ENCODE measurements at regions not wholly inside any gene's neighbourhood (a gene's known extent, or its start where the extent isn't known, plus 50 kb on each side); places are given as distances from the start of the nearest gene placed in this dataset.
"Not testable (repeated sequence)": the region's sequence is repeated elsewhere in the genome, so short reads cannot be mapped to it uniquely, and the experiment has no call there.

GRCh38 chr15:36415643-36416042 lies 163.8 kb upstream of the CDIN1 start:
- Mint-ChIP-seq H3K27me3 (no peaks in the 10 kb centered on the region), H3K9me3 (peaks cover 27% of the 10 kb centered on the region), H3K27ac (no peak overlapping the region), H3K4me3 (no peak overlapping the region), H3K4me1 (ENCODE audit: low read depth) (no peaks in the 10 kb centered on the region), H3K36me3 (ENCODE audit: low read depth) (no peaks in the 10 kb centered on the region)
- intact Hi-C loops (cut with micrococcal nuclease): no loop called here

- Mint-ChIP-seq H3K27ac (no peak overlapping the region), H3K4me1 (ENCODE audit: low read depth) (no peaks in the 10 kb centered on the region), H3K4me3 (no peak overlapping the region), H3K36me3 (ENCODE audit: low read depth) (no peaks in the 10 kb centered on the region), H3K27me3 (no peaks in the 10 kb centered on the region), H3K9me3 (peaks cover 18% of the 10 kb centered on the region)
- intact Hi-C loops (cut with micrococcal nuclease): no loop called here
These were observed 156.8 kb upstream of the CDIN1 start for GRCh38 chr15:36422631-36423030.

- H3K9me3 Mint-ChIP-seq: no peaks in the 10 kb centered on the region
- intact Hi-C loops (cut with micrococcal nuclease): no loop called here
- H3K36me3 Mint-ChIP-seq (ENCODE audit: low read depth): no peaks in the 10 kb centered on the region
- H3K4me1 Mint-ChIP-seq (ENCODE audit: low read depth): no peaks in the 10 kb centered on the region
- no peak overlapping the region for H3K27ac Mint-ChIP-seq
- no peaks in the 10 kb centered on the region for H3K27me3 Mint-ChIP-seq
- no peak overlapping the region for H3K4me3 Mint-ChIP-seq
These were observed 152.7 kb upstream of the CDIN1 start for GRCh38 chr15:36426691-36427090.

GRCh38 chr15:36428102-36428845 lies 151.2 kb upstream of the CDIN1 start:
- H3K27ac Mint-ChIP-seq: no peak overlapping the region
- no peaks in the 10 kb centered on the region for H3K9me3 Mint-ChIP-seq
- H3K36me3 Mint-ChIP-seq (ENCODE audit: low read depth): no peaks in the 10 kb centered on the region
- no peaks in the 10 kb centered on the region for H3K27me3 Mint-ChIP-seq
- no peaks in the 10 kb centered on the region for H3K4me1 Mint-ChIP-seq (ENCODE audit: low read depth)
- intact Hi-C loops (cut with micrococcal nuclease): no loop called here
- H3K4me3 Mint-ChIP-seq: no peak overlapping the region

DNA sequence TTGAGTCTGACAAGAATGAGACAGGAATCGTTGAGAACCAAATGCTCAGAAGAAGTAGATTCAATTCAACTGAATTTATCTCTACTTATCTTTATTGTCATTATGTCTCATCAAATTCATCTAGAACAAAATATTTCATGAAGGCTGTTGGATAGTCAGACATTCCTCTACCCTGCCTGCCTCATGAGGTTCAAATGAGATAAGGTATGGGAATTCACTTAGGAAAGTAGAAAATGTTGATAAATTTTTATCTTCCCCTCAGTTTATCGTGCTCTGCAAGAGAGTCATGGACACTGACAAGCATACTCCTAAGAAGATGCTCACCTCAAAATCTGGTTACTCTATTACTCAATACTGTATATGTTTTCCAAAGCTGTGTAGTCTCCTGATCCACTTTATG lies 149.7 kb upstream of the CDIN1 start:
- Mint-ChIP-seq H3K4me1 (ENCODE audit: low read depth) (no peaks in the 10 kb centered on the region), H3K27me3 (no peaks in the 10 kb centered on the region), H3K27ac (no peak overlapping the region), H3K36me3 (ENCODE audit: low read depth) (no peaks in the 10 kb centered on the region), H3K9me3 (no peaks in the 10 kb centered on the region), H3K4me3 (no peak overlapping the region)
- intact Hi-C loops (cut with micrococcal nuclease): no loop called here

DNA sequence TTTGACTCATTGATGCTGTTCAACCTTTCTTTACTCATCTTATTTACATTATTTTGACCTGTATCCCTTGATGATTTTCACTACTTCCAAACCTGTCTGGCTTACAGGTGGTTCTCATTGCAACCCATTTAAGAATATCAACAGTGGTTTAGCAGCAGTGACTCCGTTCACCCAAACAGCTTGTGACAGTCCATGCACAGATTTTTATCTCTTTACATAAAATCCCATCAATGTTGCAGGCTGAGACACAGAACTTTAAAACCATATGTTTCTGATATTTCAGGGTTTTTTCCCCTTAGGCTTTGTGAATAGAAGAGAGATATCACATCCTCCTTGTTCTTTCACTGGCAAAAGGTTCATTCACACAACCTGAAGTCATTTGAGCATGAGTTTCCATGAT lies 149.1 kb upstream of the CDIN1 start:
- H3K27me3 Mint-ChIP-seq: no peaks in the 10 kb centered on the region
- no peak overlapping the region for H3K4me3 Mint-ChIP-seq
- no peak overlapping the region for H3K27ac Mint-ChIP-seq
- no peaks in the 10 kb centered on the region for H3K36me3 Mint-ChIP-seq (ENCODE audit: low read depth)
- no peaks in the 10 kb centered on the region for H3K9me3 Mint-ChIP-seq
- intact Hi-C loops (cut with micrococcal nuclease): no loop called here
- no peaks in the 10 kb centered on the region for H3K4me1 Mint-ChIP-seq (ENCODE audit: low read depth)

DNA sequence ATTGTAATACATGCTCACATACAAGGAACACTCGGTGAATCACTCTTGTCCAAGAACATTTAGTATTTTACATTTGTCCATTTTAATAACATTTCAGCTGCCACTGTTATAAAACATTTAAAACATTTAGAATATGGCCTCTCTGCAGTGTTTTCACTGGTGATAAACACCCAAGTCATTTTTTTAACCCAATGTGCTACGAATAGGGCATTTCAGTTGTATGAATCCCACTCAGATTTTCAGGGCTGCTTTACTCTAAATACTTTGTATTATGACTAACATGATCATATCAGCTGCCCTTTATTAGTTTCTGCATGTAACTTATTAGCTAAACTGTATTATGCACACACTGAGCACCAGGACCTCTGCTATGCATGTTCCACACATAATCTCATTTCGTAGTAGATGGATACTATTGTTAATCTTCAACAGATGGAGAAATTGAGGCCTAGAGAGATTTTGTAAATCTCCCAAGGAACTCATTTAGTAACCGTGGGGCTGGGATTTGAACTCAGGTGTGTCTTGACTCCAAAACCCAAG lies 148.6 kb upstream of the CDIN1 start:
- H3K4me3 Mint-ChIP-seq: no peak overlapping the region
- H3K27me3 Mint-ChIP-seq: no peaks in the 10 kb centered on the region
- no peaks in the 10 kb centered on the region for H3K9me3 Mint-ChIP-seq
- intact Hi-C loops (cut with micrococcal nuclease): no loop called here
- no peak overlapping the region for H3K27ac Mint-ChIP-seq
- no peaks in the 10 kb centered on the region for H3K4me1 Mint-ChIP-seq (ENCODE audit: low read depth)
- H3K36me3 Mint-ChIP-seq (ENCODE audit: low read depth): no peaks in the 10 kb centered on the region

GRCh38 chr15:36432161-36432560 lies 147.3 kb upstream of the CDIN1 start:
- Mint-ChIP-seq H3K9me3 (no peaks in the 10 kb centered on the region), H3K4me1 (ENCODE audit: low read depth) (no peaks in the 10 kb centered on the region), H3K27me3 (no peaks in the 10 kb centered on the region), H3K27ac (no peak overlapping the region), H3K4me3 (no peak overlapping the region), H3K36me3 (ENCODE audit: low read depth) (no peaks in the 10 kb centered on the region)
- intact Hi-C loops (cut with micrococcal nuclease): no loop called here

DNA sequence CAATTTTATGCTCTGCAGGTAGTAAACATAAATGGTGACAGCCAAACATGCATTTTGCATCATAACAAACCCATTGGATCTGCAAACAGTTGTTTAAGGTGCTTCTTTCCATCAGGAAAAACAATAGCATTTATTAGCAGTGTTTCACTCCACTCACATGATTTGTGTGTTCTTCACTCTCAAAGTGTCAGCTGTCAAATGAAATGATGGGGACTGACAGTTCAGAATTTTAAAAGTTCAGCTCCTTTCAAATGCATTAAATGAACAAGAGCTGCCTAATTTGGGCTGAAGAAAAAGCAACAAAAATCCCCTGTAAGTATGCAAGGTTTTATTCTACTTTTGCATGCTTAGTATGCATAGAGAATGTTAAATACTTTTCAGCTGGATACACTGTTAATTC lies 145.2 kb upstream of the CDIN1 start:
- H3K9me3 Mint-ChIP-seq: no peaks in the 10 kb centered on the region
- no peak overlapping the region for H3K27ac Mint-ChIP-seq
- intact Hi-C loops (cut with micrococcal nuclease): no loop called here
- H3K27me3 Mint-ChIP-seq: no peaks in the 10 kb centered on the region
- H3K4me1 Mint-ChIP-seq (ENCODE audit: low read depth): no peaks in the 10 kb centered on the region
- H3K4me3 Mint-ChIP-seq: no peak overlapping the region
- H3K36me3 Mint-ChIP-seq (ENCODE audit: low read depth): no peaks in the 10 kb centered on the region

DNA sequence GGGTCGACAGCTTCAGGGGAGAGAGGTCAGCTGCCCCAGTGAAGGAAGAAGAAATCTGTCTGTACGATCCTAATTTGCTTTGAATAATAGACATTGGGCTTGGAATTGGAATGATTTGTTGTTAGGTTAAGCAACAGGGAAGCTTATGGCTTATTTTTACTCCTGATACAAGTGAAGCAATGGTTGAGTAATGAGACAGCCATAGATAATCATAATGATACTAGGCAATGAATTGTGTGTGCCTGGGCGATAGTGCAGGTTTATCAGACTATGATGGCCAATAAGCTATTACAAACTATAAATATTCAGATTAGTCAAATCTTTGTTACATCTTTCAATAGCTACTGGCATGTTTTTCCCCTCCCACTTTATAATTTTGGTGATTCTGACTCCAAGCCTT lies 140.9 kb upstream of the CDIN1 start:
- intact Hi-C loops (cut with micrococcal nuclease): no loop called here
- H3K27me3 Mint-ChIP-seq: no peaks in the 10 kb centered on the region
- H3K36me3 Mint-ChIP-seq (ENCODE audit: low read depth): no peaks in the 10 kb centered on the region
- H3K27ac Mint-ChIP-seq: no peak overlapping the region
- no peak overlapping the region for H3K4me3 Mint-ChIP-seq
- H3K9me3 Mint-ChIP-seq: peaks cover 9% of the 10 kb centered on the region
- H3K4me1 Mint-ChIP-seq (ENCODE audit: low read depth): no peaks in the 10 kb centered on the region

GRCh38 chr15:36447373-36447772 lies 132.1 kb upstream of the CDIN1 start:
- Mint-ChIP-seq H3K4me1 (ENCODE audit: low read depth) (no peaks in the 10 kb centered on the region), H3K36me3 (ENCODE audit: low read depth) (no peaks in the 10 kb centered on the region), H3K4me3 (no peak overlapping the region), H3K9me3 (no peaks in the 10 kb centered on the region), H3K27me3 (no peaks in the 10 kb centered on the region), H3K27ac (no peak overlapping the region)
- intact Hi-C loops (cut with micrococcal nuclease): no loop called here

GRCh38 chr15:36448418-36448817 lies 131.0 kb upstream of the CDIN1 start:
- no peak overlapping the region for H3K4me3 Mint-ChIP-seq
- intact Hi-C loops (cut with micrococcal nuclease): no loop called here

DNA sequence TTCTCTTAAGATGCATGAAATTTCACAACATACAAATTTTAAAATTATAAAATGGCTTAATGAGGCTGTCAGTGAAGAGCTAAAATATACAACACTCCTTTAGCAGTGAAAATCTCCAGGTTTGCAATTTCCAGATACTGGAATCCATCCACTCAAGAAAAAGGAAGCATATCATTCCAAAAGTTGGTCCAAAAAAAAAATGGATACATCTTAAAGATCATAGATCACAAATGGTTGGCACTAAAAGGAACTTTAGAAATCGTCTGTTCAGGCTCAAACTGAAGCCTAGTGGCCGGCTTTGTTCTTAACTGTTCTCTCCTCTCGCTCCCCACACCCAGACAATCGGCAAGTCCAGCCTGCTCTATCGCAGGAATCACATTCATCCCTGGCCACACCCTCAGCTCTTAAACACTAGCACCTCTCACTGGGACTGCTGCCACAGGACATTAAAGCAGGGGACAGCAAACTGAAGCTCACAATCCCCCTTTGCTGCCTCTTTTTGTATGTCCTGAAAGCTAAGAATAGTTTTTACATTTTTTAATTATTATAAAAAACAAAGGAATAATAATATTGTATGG lies 130.3 kb upstream of the CDIN1 start:
- H3K27me3 Mint-ChIP-seq: no peaks in the 10 kb centered on the region
- H3K4me3 Mint-ChIP-seq: no peak overlapping the region
- no peaks in the 10 kb centered on the region for H3K4me1 Mint-ChIP-seq (ENCODE audit: low read depth)
- intact Hi-C loops (cut with micrococcal nuclease): no loop called here
- no peaks in the 10 kb centered on the region for H3K36me3 Mint-ChIP-seq (ENCODE audit: low read depth)
- H3K27ac Mint-ChIP-seq: no peak overlapping the region
- H3K9me3 Mint-ChIP-seq: peaks cover 16% of the 10 kb centered on the region

More at GRCh38 chr15:36448418-36448817, 131.0 kb upstream of the CDIN1 start:
- peaks cover 8% of the 10 kb centered on the region for H3K9me3 Mint-ChIP-seq
- no peaks in the 10 kb centered on the region for H3K27me3 Mint-ChIP-seq
- no peaks in the 10 kb centered on the region for H3K4me1 Mint-ChIP-seq (ENCODE audit: low read depth)
- no peaks in the 10 kb centered on the region for H3K36me3 Mint-ChIP-seq (ENCODE audit: low read depth)
- H3K27ac Mint-ChIP-seq: no peak overlapping the region

DNA sequence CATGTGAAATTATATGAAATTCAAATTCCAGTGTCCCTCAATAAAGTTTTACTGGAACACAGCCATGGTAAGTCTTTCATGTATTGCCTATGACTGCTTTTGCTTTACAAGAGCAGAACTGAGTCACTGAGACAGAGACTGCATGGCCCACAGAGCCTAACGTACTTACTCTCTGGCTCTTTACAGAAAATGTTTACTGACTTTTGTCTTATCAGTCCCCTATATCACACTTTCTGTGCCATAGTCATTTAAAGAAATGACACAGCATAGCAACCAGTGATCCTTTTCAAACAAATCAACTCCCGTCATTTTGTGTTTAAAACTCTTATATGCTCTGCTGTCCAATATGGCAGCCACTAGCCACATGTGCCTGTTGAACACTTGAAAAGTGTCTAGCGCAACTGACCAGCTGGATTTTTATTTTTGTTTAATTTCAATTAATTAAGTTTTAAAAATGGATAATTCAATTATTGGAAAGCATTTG lies 129.7 kb upstream of the CDIN1 start:
- intact Hi-C loops (cut with micrococcal nuclease): no loop called here
- Mint-ChIP-seq H3K36me3 (ENCODE audit: low read depth) (no peaks in the 10 kb centered on the region), H3K4me3 (no peak overlapping the region), H3K27me3 (no peaks in the 10 kb centered on the region), H3K27ac (no peak overlapping the region), H3K9me3 (peaks cover 20% of the 10 kb centered on the region), H3K4me1 (ENCODE audit: low read depth) (no peaks in the 10 kb centered on the region)

DNA sequence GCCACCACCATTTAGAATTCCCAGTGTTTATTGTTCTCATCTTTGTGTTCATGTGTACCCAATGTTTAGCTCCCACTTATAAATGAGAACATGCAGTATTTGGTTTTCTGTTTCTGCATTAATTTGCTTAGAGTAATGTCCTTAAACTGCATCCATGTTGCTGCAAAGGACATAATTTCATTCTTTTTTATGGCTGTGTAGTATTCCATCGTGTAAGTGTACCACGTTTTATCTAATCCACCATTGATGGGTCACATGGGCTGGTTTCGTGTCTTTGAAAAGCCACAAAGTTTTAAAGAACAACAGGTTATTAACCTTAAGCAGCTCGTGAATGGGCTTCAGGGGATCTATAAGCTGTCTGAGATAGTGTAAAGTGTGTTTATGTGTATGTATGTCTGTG lies 125.2 kb upstream of the CDIN1 start:
- H3K27ac Mint-ChIP-seq; H3K36me3 Mint-ChIP-seq (ENCODE audit: low read depth); H3K4me1 Mint-ChIP-seq (ENCODE audit: low read depth); intact Hi-C loops (cut with micrococcal nuclease); H3K4me3 Mint-ChIP-seq; H3K27me3 Mint-ChIP-seq: not testable (repeated sequence)
- H3K9me3 Mint-ChIP-seq: peaks cover 20% of the 10 kb centered on the region
